HCT116 (cell line): ENCODE measurements at regions not wholly inside any gene's neighbourhood (a gene's known extent, or its start where the extent isn't known, plus 50 kb on each side); places are given as distances from the start of the nearest gene placed in this dataset.
A peak's percentile ranks its signal among the peaks of the same experiment; 100 is the strongest.

ENCODE experiments used
- ATAC-seq: fragments of 200-7000 bp; cut with Tn5 transposase; 2 replicates; pipeline ENCODE4 v1.9.1; 2020; ENCODE audit warnings: mild to moderate bottlenecking, moderate library complexity
- BruUV-seq: library from RNA; stranded (reverse); fragments of 400-500 nt; replicated peaks from 2 replicates; lab custom pipeline; 2021; lab: Mats Ljungman, UMichigan
- CTCF ChIA-PET: fragments of 300-600 bp; sonication (Branson Sonifier 250); formaldehyde crosslinking; loops from one replicate; lab custom pipeline; 2021; ENCODE audit warnings: antibody characterized with exemption; lab: Charles Lee
- POLR2A ChIA-PET: fragments of 300-600, 350-600 bp; sonication (Branson Sonifier 250); formaldehyde crosslinking; loops from one replicate; lab custom pipeline; 2021; ENCODE audit warnings: antibody characterized with exemption; lab: Charles Lee
- RAD21 ChIA-PET, 2 experiments: fragments of 300-600 bp; sonication (Branson Sonifier 250); formaldehyde crosslinking; loops; one replicate each; lab custom pipeline; 2023; ENCODE audit warnings: low total read pairs in 2 of 2; ENCODE audit not compliant: uncharacterized antibody in 2 of 2, unreplicated experiment in 2 of 2, low non-redundant PET in 1 of 2; lab: Charles Lee
- DNase-seq: peaks from one replicate; pipeline ENCODE4 v3.0.0-alpha.2; 2010; ENCODE audit warnings: low read depth, low spot score
- H2AFZ ChIP-seq: fragments of 200-600 bp; shearing (Covaris generic), sonication (generic); 2 replicates; pipeline ENCODE4 v1.6.1; 2017; ENCODE audit warnings: low read depth, mixed run types, mixed read lengths, antibody characterized with exemption, low read length; ENCODE audit not compliant: poor library complexity, severe bottlenecking
- H3K27ac ChIP-seq: 2 replicates; pipeline ENCODE4 v1.5.1; 2012; ENCODE audit warnings: low read depth, low read length
- H3K27me3 ChIP-seq: fragments of 200-600 bp; sonication (generic); 2 replicates; pipeline ENCODE4 v1.6.1; 2016; ENCODE audit warnings: mixed run types, low read length, mixed read lengths; ENCODE audit not compliant: insufficient read depth
- H3K36me3 ChIP-seq, 2 experiments: fragments of 200-500 bp in 1 of 2; fragments of 200-600 bp in 1 of 2; sonication (Bioruptor generic) in 1 of 2; sonication (generic) in 1 of 2; 2 replicates each; pipeline versions ENCODE4 v1.5.1 to v1.6.1; 2014 to 2016; ENCODE audit warnings: low read length in 2 of 2, inconsistent platforms in 1 of 2, mixed read lengths in 1 of 2, mixed run types in 1 of 2; ENCODE audit not compliant: insufficient read depth in 2 of 2, control insufficient read depth in 1 of 2
- H3K4me1 ChIP-seq, 2 experiments: fragments of 200-600 bp in 1 of 2; sonication (generic) in 1 of 2; 2 replicates each; pipeline versions ENCODE4 v1.5.1 to v1.6.1; 2012 to 2017; ENCODE audit warnings: low read length in 2 of 2, inconsistent platforms in 1 of 2, mild to moderate bottlenecking in 1 of 2, mixed read lengths in 1 of 2, mixed run types in 1 of 2, moderate library complexity in 1 of 2; ENCODE audit not compliant: insufficient read depth in 2 of 2, control insufficient read depth in 1 of 2
- H3K4me2 ChIP-seq: fragments of 200-600 bp; sonication (generic); 2 replicates; pipeline ENCODE4 v1.6.1; 2017; ENCODE audit warnings: mixed run types, low read length, mixed read lengths
- H3K4me3 ChIP-seq, 2 experiments: fragments of 200-600 bp in 1 of 2; sonication (generic) in 1 of 2; replicated peaks in 1 of 2; 2 replicates each; pipeline ENCODE4 v1.5.1; 2011 to 2016; ENCODE audit warnings: low read length in 2 of 2, control low read depth in 1 of 2, low read depth in 1 of 2, mild to moderate bottlenecking in 1 of 2, mixed read lengths in 1 of 2, mixed run types in 1 of 2
- H3K79me2 ChIP-seq: fragments of 200-600 bp; sonication (generic); 2 replicates; pipeline ENCODE4 v1.6.1; 2017; ENCODE audit warnings: mild to moderate bottlenecking, mixed run types, low read length, moderate library complexity, mixed read lengths; ENCODE audit not compliant: insufficient read depth
- H3K9ac ChIP-seq: fragments of 200-600 bp; sonication (generic); 2 replicates; pipeline ENCODE4 v1.6.1; 2016; ENCODE audit warnings: low read length, mixed read lengths
- H3K9me2 ChIP-seq: fragments of 200-600 bp; sonication (generic), shearing (Covaris generic); 2 replicates; pipeline ENCODE4 v1.6.1; 2017; ENCODE audit warnings: mixed run types, mild to moderate bottlenecking, moderate library complexity; ENCODE audit not compliant: insufficient read depth
- H3K9me3 ChIP-seq, 2 experiments: fragments of 200-500 bp in 1 of 2; fragments of 200-600 bp in 1 of 2; sonication (Bioruptor generic) in 1 of 2; sonication (generic) in 1 of 2; 2 replicates each; pipeline ENCODE4 v1.6.1; 2014 to 2017; ENCODE audit warnings: low read length in 2 of 2, mixed read lengths in 2 of 2, inconsistent platforms in 1 of 2, low read depth in 1 of 2, mild to moderate bottlenecking in 1 of 2, mixed run types in 1 of 2, moderate library complexity in 1 of 2; ENCODE audit not compliant: control insufficient read depth in 1 of 2, insufficient read depth in 1 of 2
- H4K20me1 ChIP-seq: fragments of 200-600 bp; sonication (generic), shearing (Covaris generic); 2 replicates; pipeline ENCODE4 v1.6.1; 2017; ENCODE audit warnings: mixed run types, mild to moderate bottlenecking, moderate library complexity; ENCODE audit not compliant: insufficient read depth
- ATF3 ChIP-seq: IDR thresholded peaks from 2 replicates; pipeline ENCODE4 v1.6.1; 2012
- CEBPB ChIP-seq: IDR thresholded peaks from 2 replicates; pipeline ENCODE4 v1.6.1; 2012; ENCODE audit warnings: low read depth
- CTCF ChIP-seq, 3 experiments: fragments of 200-600 bp in 1 of 3; sonication (generic) in 1 of 3; IDR thresholded peaks in 2 of 3; conservative IDR thresholded peaks in 1 of 3; 2 replicates each; pipeline ENCODE4 v1.5.1; 2012 to 2017; ENCODE audit warnings: low read depth in 2 of 3, low read length in 2 of 3, antibody characterized with exemption in 1 of 3, borderline replicate concordance in 1 of 3, control low read depth in 1 of 3, mild to moderate bottlenecking in 1 of 3, mixed read lengths in 1 of 3, mixed run types in 1 of 3, moderate library complexity in 1 of 3; ENCODE audit not compliant: insufficient read depth in 1 of 3
- EZH2phosphoT487 ChIP-seq: fragments of 200-600 bp; IDR thresholded peaks from 2 replicates; pipeline ENCODE4 v1.6.1; 2018; ENCODE audit warnings: antibody characterized with exemption, borderline replicate concordance
- JUND ChIP-seq: IDR thresholded peaks from 2 replicates; pipeline ENCODE4 v1.6.1; 2012
- RAD21 ChIP-seq: IDR thresholded peaks from 2 replicates; pipeline ENCODE4 v1.6.1; 2012; ENCODE audit warnings: low read depth, mild to moderate bottlenecking
- SIN3A ChIP-seq: IDR thresholded peaks from 2 replicates; pipeline ENCODE4 v1.6.1; 2012; ENCODE audit warnings: low read depth
- SRF ChIP-seq: IDR thresholded peaks from 2 replicates; pipeline ENCODE4 v1.6.1; 2012; ENCODE audit warnings: low read depth
- TCF7L2 ChIP-seq: IDR thresholded peaks from 2 replicates; pipeline ENCODE4 v1.7.0; 2011; ENCODE audit warnings: borderline replicate concordance, inconsistent platforms; ENCODE audit not compliant: insufficient read depth, insufficient read length; ENCODE audit errors: extremely low read depth
- ZFX ChIP-seq: fragments of 450-650 bp; IDR thresholded peaks from 2 replicates; pipeline ENCODE4 v1.6.1; 2017
- intact Hi-C: fragments of 100-400 bp; cut with micrococcal nuclease; formaldehyde crosslinking; loops from 2 replicates; pipeline ENCODE4 v1.10.0; 2022

GRCh38 chr4:169810325-169811323 lies 52.9 kb upstream of the HPF1 start:
- no peak overlapping the region for H3K9ac ChIP-seq
- peaks cover 0 to 3% of the 10 kb centered on the region in 2 experiments; a peak in 2 of 4 replicates for H3K4me1 ChIP-seq
- no peaks in the 10 kb centered on the region for H3K27me3 ChIP-seq
- peak; percentile 84 for DNase-seq
- ATAC-seq = peak; percentile 89
- peak overlapping the region; percentile 47 for H3K4me2 ChIP-seq
- TF ChIP-seq TCF7L2 = no peak
- TF ChIP-seq CTCF (IDR thresholded peaks at IDR 0.05 in 2 of 3, conservative IDR thresholded peaks at IDR 0.05 in 1 of 3; ENCODE audit: borderline replicate concordance in 1 of 3, insufficient read depth in 1 of 3, low read depth in 2 of 3, low read length in 2 of 3) = peak; percentile 72 to 87 (median 86)
- TF ChIP-seq JUND = no peak
- no peak for TF ChIP-seq SRF
- no peak for TF ChIP-seq EZH2phosphoT487
- TF ChIP-seq SIN3A = no peak
- no peak for TF ChIP-seq ZFX
- TF ChIP-seq ATF3 = no peak
- TF ChIP-seq RAD21 = peak; percentile 87
- TF ChIP-seq CEBPB = 0 out of 2 replicates have a peak, but pooled peaks have one; percentile 39
- intact Hi-C loops = loop anchor here (1.0 to 5.0 kb wide), 5 partner anchors 132 to 277 kb away; partner anchors contain the start of genes AADAT and NEK1
- no peak overlapping the region for H3K27ac ChIP-seq
- ChIA-PET CTCF (interaction anchor here (0.6 to 2.7 kb wide), 18 partner anchors 11 to 665 kb away, joined by 3 to 41 read pairs (median 4); partner anchors contain the start of genes MFAP3L and NEK1), POLR2A (no interaction called here), RAD21 (interaction anchor here (1.0 to 1.2 kb wide), 3 partner anchors 197 to 238 kb away, joined by 3 to 7 read pairs (median 6); no protein-coding TSS in a partner anchor)
- no peak overlapping the region for H3K4me3 ChIP-seq
- 0 out of 4 replicates have a peak, but pooled peaks cover 0 to 2% of the 10 kb centered on the region in 2 experiments for H3K9me3 ChIP-seq
- no TSS peak for BruUV-seq
- H3K79me2 ChIP-seq = no peaks in the 10 kb centered on the region
- no peaks in the 10 kb centered on the region for H3K36me3 ChIP-seq
- no peaks in the 10 kb centered on the region for H4K20me1 ChIP-seq
- H2AFZ ChIP-seq = peak overlapping the region; percentile 98
- no peaks in the 10 kb centered on the region for H3K9me2 ChIP-seq
